ENCODE measurements at regions not wholly inside any gene's neighbourhood (a gene's known extent, or its start where the extent isn't known, plus 50 kb on each side); places are given as distances from the start of the nearest gene placed in this dataset.

GRCh38 chr14:101435546-101435945 lies 125.7 kb upstream of the DIO3 start:
- no peak for TF ChIP-seq POLR2AphosphoS5 (IDR thresholded peaks at IDR 0.05; ENCODE audit: low read depth, low read length)
- no peak for TF ChIP-seq POLR2A (IDR thresholded peaks at IDR 0.05; ENCODE audit: low read depth, low read length)
- TF ChIP-seq TAF1 (IDR thresholded peaks at IDR 0.05; ENCODE audit: borderline replicate concordance, low read depth, low read length), result no peak

Measured in GM12892 (cell line).